ENCODE measurements at regions not wholly inside any gene's neighbourhood (a gene's known extent, or its start where the extent isn't known, plus 50 kb on each side); places are given as distances from the start of the nearest gene placed in this dataset.

GRCh38 chr3:6717026-6717943 is 143.6 kb upstream of the GRM7 start:
- Histone ChIP-seq H3K4me3 (ENCODE audit: low read depth, low read length) (no peak overlapping the region), H3K27me3 (ENCODE audit: control insufficient read depth, insufficient read depth, low read length) (no peaks in the 10 kb centered on the region), H3K36me3 (ENCODE audit: control insufficient read depth, insufficient read depth, low read length) (no peaks in the 10 kb centered on the region)
- DNase-seq (ENCODE audit: low read depth) = no peak
- no peak for TF ChIP-seq CTCF (IDR thresholded peaks at IDR 0.05; ENCODE audit: insufficient read depth, low read length, poor library complexity, severe bottlenecking)

- no peak for DNase-seq (ENCODE audit: low read depth)
- TF ChIP-seq CTCF (IDR thresholded peaks at IDR 0.05; ENCODE audit: insufficient read depth, low read length, poor library complexity, severe bottlenecking) = no peak
- H3K4me3 ChIP-seq (ENCODE audit: low read depth, low read length) = no peak overlapping the region
Observed at GRCh38 chr3:6719999-6720398, 140.9 kb upstream of the GRM7 start.

GRCh38 chr3:6721491-6721890 is 139.4 kb upstream of the GRM7 start:
- no peak for TF ChIP-seq CTCF (IDR thresholded peaks at IDR 0.05; ENCODE audit: insufficient read depth, low read length, poor library complexity, severe bottlenecking)
- Histone ChIP-seq H3K36me3 (ENCODE audit: control insufficient read depth, insufficient read depth, low read length) (no peaks in the 10 kb centered on the region), H3K4me3 (ENCODE audit: low read depth, low read length) (no peak overlapping the region), H3K27me3 (ENCODE audit: control insufficient read depth, insufficient read depth, low read length) (no peaks in the 10 kb centered on the region)
- no peak for DNase-seq (ENCODE audit: low read depth)

More at GRCh38 chr3:6719999-6720398, 140.9 kb upstream of the GRM7 start:
- H3K27me3 ChIP-seq (ENCODE audit: control insufficient read depth, insufficient read depth, low read length) = no peaks in the 10 kb centered on the region
- no peaks in the 10 kb centered on the region for H3K36me3 ChIP-seq (ENCODE audit: control insufficient read depth, insufficient read depth, low read length)

- no peaks in the 10 kb centered on the region for H3K36me3 ChIP-seq (ENCODE audit: control insufficient read depth, insufficient read depth, low read length)
- no peak for DNase-seq (ENCODE audit: low read depth)
- no peak overlapping the region for H3K4me3 ChIP-seq (ENCODE audit: low read depth, low read length)
- H3K27me3 ChIP-seq (ENCODE audit: control insufficient read depth, insufficient read depth, low read length) = no peaks in the 10 kb centered on the region
- TF ChIP-seq CTCF (IDR thresholded peaks at IDR 0.05; ENCODE audit: insufficient read depth, low read length, poor library complexity, severe bottlenecking) = no peak
Observed at GRCh38 chr3:6723205-6723604, 137.7 kb upstream of the GRM7 start.

GRCh38 chr3:6726811-6727210 is 134.1 kb upstream of the GRM7 start:
- Histone ChIP-seq H3K4me3 (ENCODE audit: low read depth, low read length) (no peak overlapping the region), H3K27me3 (ENCODE audit: control insufficient read depth, insufficient read depth, low read length) (no peaks in the 10 kb centered on the region), H3K36me3 (ENCODE audit: control insufficient read depth, insufficient read depth, low read length) (no peaks in the 10 kb centered on the region)
- no peak for TF ChIP-seq CTCF (IDR thresholded peaks at IDR 0.05; ENCODE audit: insufficient read depth, low read length, poor library complexity, severe bottlenecking)
- no peak for DNase-seq (ENCODE audit: low read depth)

GRCh38 chr3:6732807-6733206 is 128.1 kb upstream of the GRM7 start:
- no peak for TF ChIP-seq CTCF (IDR thresholded peaks at IDR 0.05; ENCODE audit: insufficient read depth, low read length, poor library complexity, severe bottlenecking)
- H3K27me3 ChIP-seq (ENCODE audit: control insufficient read depth, insufficient read depth, low read length) = no peaks in the 10 kb centered on the region
- no peak for DNase-seq (ENCODE audit: low read depth)
- no peaks in the 10 kb centered on the region for H3K36me3 ChIP-seq (ENCODE audit: control insufficient read depth, insufficient read depth, low read length)
- H3K4me3 ChIP-seq (ENCODE audit: low read depth, low read length) = no peak overlapping the region
